Loucy (cell line): ENCODE measurements at regions not wholly inside any gene's neighbourhood (a gene's known extent, or its start where the extent isn't known, plus 50 kb on each side); places are given as distances from the start of the nearest gene placed in this dataset.

Experiments
- H2AFZ ChIP-seq: fragments of 200-600 bp; sonication (generic); 2 replicates; pipeline ENCODE4 v1.6.0; 2016; ENCODE audit warnings: antibody characterized with exemption, mild to moderate bottlenecking, low read length, moderate library complexity
- H3F3A ChIP-seq: fragments of 200-600 bp; 2 replicates; pipeline ENCODE4 v1.6.0; 2016; ENCODE audit warnings: antibody characterized with exemption, low read depth, mild to moderate bottlenecking
- H3K27me3 ChIP-seq: fragments of 200-600 bp; sonication (generic); 2 replicates; pipeline ENCODE4 v1.6.1; 2014; ENCODE audit warnings: low read length, mild to moderate bottlenecking; ENCODE audit not compliant: insufficient read depth, poor library complexity, severe bottlenecking
- H3K36me3 ChIP-seq: fragments of 200-600 bp; sonication (generic); 2 replicates; pipeline ENCODE4 v1.6.1; 2016; ENCODE audit warnings: low read length; ENCODE audit not compliant: insufficient read depth
- H3K4me1 ChIP-seq: fragments of 200-600 bp; sonication (generic); 2 replicates; pipeline ENCODE4 v1.5.1; 2014; ENCODE audit warnings: low read length, mild to moderate bottlenecking; ENCODE audit not compliant: insufficient read depth, poor library complexity, severe bottlenecking
- H3K4me2 ChIP-seq: fragments of 200-600 bp; sonication (generic); 2 replicates; pipeline ENCODE4 v1.6.0; 2014; ENCODE audit warnings: antibody characterized with exemption, low read length, low read depth, mild to moderate bottlenecking; ENCODE audit not compliant: poor library complexity, severe bottlenecking
- H3K4me3 ChIP-seq: fragments of 200-600 bp; sonication (generic); 2 replicates; pipeline ENCODE4 v1.5.1; 2014; ENCODE audit warnings: low read length, mild to moderate bottlenecking, mixed read lengths; ENCODE audit not compliant: poor library complexity, severe bottlenecking
- H3K79me2 ChIP-seq: fragments of 200-600 bp; sonication (generic); 2 replicates; pipeline ENCODE4 v1.6.1; 2014; ENCODE audit warnings: low read length; ENCODE audit not compliant: insufficient read depth
- H3K9ac ChIP-seq: fragments of 200-600 bp; sonication (generic); 2 replicates; pipeline ENCODE4 v1.6.0; 2014; ENCODE audit warnings: mild to moderate bottlenecking, low read depth, low read length, moderate library complexity; ENCODE audit not compliant: poor library complexity, severe bottlenecking
- H3K9me2 ChIP-seq: fragments of 200-600 bp; sonication (generic); replicated peaks from 2 replicates; pipeline ENCODE4 v1.6.1; 2016; ENCODE audit warnings: low read depth, low read length, mixed read lengths
- H3K9me3 ChIP-seq: fragments of 200-600 bp; sonication (generic); 2 replicates; pipeline ENCODE4 v1.6.1; 2014; ENCODE audit warnings: mild to moderate bottlenecking, antibody characterized with exemption, low read length, low read depth; ENCODE audit not compliant: insufficient read depth
- H4K20me1 ChIP-seq: fragments of 200-600 bp; sonication (generic); 2 replicates; pipeline ENCODE4 v1.6.0; 2014; ENCODE audit warnings: antibody characterized with exemption, low read length, mild to moderate bottlenecking; ENCODE audit not compliant: insufficient read depth, poor library complexity, severe bottlenecking
- CTCF ChIP-seq: fragments of 200-600 bp; sonication (generic); conservative IDR thresholded peaks from 2 replicates; pipeline ENCODE4 v1.5.1; 2014; ENCODE audit warnings: mild to moderate bottlenecking, antibody characterized with exemption, low read length
- EZH2phosphoT487 ChIP-seq: fragments of 200-600 bp; IDR thresholded peaks from 2 replicates; pipeline ENCODE4 v1.6.1; 2018; ENCODE audit warnings: antibody characterized with exemption, mild to moderate bottlenecking, moderate library complexity, borderline replicate concordance

DNA sequence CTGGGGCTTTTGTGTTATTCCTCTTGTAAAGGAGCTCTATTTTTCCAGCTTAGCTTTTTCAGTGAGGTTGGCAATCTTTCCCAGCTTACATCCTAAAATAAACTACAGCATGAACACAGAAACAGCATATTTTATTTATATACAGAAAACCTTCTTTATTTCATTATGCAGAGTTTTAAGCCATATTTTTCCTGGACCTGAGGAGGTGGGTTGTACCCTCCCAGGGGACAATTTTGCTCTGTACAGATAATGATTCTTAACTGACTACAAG is 341.2 kb upstream of the TYRP1 start:
- Histone ChIP-seq H3K9me3 (no peaks in the 10 kb centered on the region), H3F3A (no peaks in the 10 kb centered on the region), H3K79me2 (no peaks in the 10 kb centered on the region), H3K9me2 (no peaks in the 10 kb centered on the region), H2AFZ (no peak overlapping the region), H3K4me3 (no peak overlapping the region), H3K4me2 (no peak overlapping the region), H3K27me3 (no peaks in the 10 kb centered on the region), H4K20me1 (no peaks in the 10 kb centered on the region), H3K4me1 (no peaks in the 10 kb centered on the region), H3K9ac (no peak overlapping the region), H3K36me3 (no peaks in the 10 kb centered on the region)
- TF ChIP-seq EZH2phosphoT487: no peak
- TF ChIP-seq CTCF: no peak

DNA sequence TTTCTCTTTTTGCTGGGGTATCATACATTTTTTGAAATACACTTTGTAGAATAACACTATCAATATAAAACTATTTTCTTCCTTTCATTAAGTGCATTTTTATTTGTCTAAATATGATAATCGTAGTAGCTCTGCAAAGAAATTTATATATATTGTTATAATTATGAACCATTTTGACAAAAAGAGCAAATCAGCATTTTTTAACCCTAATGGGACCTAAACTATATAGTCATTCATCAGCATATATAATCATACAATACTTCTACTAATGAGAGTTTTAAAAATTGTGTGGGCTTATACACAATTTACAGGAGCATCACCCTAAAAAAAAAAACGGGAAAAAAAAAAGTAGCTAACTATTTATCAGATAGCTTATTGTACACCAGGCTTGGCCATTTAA is 329.7 kb upstream of the TYRP1 start:
- no peak overlapping the region for H2AFZ ChIP-seq
- no peaks in the 10 kb centered on the region for H3K79me2 ChIP-seq
- H4K20me1 ChIP-seq: no peaks in the 10 kb centered on the region
- H3K4me1 ChIP-seq: no peaks in the 10 kb centered on the region
- H3K36me3 ChIP-seq: no peaks in the 10 kb centered on the region
- H3K9ac ChIP-seq: no peak overlapping the region
- TF ChIP-seq CTCF (no peak), EZH2phosphoT487 (no peak)
- no peaks in the 10 kb centered on the region for H3K27me3 ChIP-seq
- no peaks in the 10 kb centered on the region for H3K9me2 ChIP-seq
- no peak overlapping the region for H3K4me3 ChIP-seq
- no peaks in the 10 kb centered on the region for H3K9me3 ChIP-seq
- no peak overlapping the region for H3K4me2 ChIP-seq
- H3F3A ChIP-seq: no peaks in the 10 kb centered on the region

DNA sequence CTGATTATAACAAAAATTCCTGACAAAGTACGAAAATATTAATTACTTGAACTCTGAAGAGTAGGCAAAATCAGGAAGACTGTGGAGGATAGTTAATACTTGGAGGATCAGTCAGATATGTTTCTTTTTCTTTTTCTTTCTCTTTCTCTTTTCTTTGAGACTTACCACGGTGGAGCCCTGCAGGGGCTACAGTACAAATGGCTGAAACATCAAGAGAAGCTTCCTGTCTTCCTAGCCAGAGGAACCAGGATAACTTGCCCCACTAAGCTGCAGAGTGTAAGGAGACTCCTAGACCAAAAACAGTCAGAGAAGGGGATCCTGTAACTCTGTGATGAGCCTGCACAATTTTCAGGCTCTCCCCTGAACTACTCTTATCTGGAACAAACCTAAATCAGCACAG is 324.6 kb upstream of the TYRP1 start:
- Histone ChIP-seq H3K4me1 (no peaks in the 10 kb centered on the region), H3K4me3 (no peak overlapping the region), H3K27me3 (no peaks in the 10 kb centered on the region), H3K36me3 (no peaks in the 10 kb centered on the region), H4K20me1 (no peaks in the 10 kb centered on the region), H3K9ac (no peak overlapping the region), H3K9me2 (no peaks in the 10 kb centered on the region), H3K9me3 (no peaks in the 10 kb centered on the region), H3F3A (no peaks in the 10 kb centered on the region), H2AFZ (no peak overlapping the region), H3K4me2 (no peak overlapping the region), H3K79me2 (no peaks in the 10 kb centered on the region)
- TF ChIP-seq CTCF (no peak), EZH2phosphoT487 (no peak)
